GM21390 (cell line): ENCODE measurements at regions not wholly inside any gene's neighbourhood (a gene's known extent, or its start where the extent isn't known, plus 50 kb on each side); places are given as distances from the start of the nearest gene placed in this dataset.

Source experiments
- ATAC-seq: cut with Tn5 transposase; IDR thresholded peaks from one replicate; pipeline ENCODE4 v1.9.1; 2021; ENCODE audit not compliant: unreplicated experiment

DNA sequence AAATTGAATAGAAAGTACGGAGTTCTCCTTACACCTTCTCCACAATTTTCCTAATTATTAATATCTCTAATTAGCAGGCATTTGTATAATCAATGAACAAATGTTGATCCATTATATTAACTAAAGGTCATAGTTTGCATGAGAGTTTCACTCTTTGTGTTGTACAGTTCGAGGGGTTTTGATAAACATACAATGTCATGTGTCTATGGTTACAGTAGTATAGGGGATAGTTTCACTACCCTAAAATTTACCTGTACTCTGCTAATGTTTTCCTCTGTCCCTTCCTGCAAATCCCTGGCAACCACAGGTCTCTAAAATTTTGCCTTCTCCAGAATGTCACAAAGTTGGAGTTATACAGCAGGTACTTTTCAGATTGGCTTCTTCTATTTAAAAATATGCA lies 1199.8 kb upstream of the GJE1 start:
- ATAC-seq, result no peak

DNA sequence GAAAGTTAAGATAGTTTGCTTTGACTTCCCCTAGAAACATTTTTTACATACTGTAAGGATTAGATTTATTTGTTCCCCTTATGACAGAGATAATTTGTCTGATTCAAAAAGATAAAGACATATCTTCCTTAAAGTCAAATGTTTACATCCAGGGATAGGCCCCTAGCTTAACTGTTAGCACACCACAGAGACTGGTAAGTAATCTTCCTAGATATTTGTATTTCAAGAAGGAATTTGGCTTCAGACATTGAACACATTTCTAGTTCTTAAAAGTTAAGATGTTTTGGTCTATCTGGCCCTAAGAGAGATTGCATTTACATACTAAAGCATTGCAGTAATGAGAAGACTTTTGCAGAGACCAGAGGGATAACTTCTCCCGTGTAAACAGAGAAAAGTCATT lies 1201.1 kb upstream of the GJE1 start:
- ATAC-seq, result no peak

DNA sequence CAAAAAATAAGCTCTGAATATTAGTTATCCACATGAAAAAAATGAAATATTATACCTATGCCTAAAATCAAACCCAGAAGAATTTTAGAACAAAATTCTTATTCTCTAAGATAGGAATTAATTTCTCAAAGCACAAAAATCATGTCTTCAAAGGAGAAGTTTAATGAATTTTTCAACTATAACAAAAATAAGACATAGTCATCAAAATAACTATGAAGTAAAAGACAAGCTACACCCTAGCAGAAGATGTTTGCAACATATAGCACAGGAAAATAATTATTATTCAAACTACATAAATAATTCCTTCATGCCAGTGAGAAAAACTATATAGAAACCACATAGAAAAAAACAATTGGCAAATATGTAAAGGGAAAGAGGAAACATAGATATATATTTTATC lies 1203.6 kb upstream of the GJE1 start:
- no peak for ATAC-seq

DNA sequence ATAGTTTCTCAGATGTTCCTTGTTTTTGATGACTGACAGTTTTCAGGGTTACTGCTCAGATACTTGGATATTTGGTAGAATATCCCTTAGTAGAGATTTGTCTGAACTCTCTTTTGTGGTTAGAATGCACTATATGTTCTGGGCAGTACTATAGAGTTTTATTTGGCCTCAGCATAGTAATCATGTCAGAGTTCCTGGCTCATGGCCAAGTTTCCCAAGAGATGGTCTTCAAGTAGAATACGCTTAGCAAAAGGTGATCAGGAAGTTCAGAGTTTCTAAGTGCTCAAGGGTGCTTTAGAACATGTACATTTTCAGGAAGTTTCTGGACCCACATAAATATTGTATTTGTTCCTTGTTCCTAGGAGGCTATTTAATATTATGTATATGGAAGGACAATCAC lies 1209.7 kb upstream of the GJE1 start:
- no peak for ATAC-seq

DNA sequence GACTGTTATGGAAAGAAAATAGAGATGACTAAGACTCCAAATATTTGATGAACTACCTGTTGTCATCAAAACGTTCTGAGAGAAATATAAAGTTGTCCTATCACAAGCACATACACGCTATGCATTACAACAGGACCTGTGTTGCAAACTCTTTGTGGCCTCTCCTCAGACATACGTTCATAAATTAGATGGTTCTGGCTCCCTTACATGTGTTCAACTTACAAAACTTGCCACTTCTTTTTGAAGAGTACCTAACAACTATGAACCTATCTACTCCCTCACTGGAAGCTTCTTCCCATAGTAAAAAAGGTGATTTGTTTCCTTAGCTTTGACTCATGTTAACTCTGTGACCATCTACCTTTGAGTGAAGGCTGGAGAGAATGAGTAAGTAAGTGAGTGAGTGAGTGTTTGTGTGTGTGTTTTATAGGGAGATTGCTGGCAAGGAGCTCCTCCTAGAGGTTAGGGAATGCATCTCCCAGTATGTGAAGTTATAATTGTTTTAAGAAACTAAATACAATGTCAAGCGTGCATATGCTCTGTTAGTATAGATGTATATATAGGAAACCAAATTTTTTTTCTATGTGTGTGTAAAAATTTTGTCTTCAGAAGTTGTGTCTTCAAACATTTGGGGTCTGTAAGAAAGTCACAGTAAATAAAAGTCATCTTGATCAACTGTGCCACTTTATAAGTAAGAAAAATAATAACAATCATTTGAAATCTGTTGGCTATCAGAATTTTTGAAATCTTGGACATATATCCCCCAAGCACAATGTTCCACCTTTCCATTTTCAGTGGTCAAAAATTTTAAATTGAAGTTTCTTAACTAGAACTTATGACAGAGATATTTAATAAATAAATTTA lies 1211.1 kb upstream of the GJE1 start:
- no peak for ATAC-seq

DNA sequence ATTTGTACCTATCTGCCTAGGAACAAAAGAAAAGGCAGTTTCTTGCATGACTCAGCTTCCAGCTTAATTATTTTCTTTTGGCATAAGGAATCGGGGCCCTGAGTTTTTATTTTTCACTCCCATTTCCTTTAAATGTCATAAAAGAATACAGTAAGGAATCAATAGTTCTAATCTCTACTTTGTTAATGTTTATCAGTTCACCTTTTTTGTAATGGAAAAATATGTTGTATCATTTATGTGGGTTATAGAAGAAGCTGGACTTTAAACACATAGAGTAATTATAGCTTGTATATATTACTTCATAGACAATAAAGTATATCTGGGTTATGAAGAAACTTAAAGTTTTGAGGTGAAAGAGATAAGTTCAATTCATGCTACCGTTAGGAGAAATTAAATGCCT lies 1214.8 kb upstream of the GJE1 start:
- ATAC-seq, result no peak

DNA sequence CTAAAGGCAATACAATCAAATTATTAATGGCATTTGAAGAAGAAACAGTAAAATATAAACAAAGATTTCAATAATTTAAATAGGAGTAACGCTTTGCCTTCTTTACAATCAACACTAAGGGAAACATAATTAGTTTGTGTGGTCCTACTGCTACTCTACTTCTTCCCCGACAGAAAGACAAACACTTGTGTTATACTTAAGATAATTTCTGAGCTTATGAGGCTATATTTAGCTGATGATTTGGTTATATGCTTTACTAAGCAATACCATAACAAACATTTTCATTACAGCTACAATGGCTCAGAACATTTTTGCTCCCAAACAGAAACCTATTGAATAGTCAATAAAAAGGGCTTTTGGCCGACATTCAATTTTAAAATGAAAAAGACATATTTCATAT lies 1217.2 kb upstream of the GJE1 start:
- ATAC-seq, result no peak

DNA sequence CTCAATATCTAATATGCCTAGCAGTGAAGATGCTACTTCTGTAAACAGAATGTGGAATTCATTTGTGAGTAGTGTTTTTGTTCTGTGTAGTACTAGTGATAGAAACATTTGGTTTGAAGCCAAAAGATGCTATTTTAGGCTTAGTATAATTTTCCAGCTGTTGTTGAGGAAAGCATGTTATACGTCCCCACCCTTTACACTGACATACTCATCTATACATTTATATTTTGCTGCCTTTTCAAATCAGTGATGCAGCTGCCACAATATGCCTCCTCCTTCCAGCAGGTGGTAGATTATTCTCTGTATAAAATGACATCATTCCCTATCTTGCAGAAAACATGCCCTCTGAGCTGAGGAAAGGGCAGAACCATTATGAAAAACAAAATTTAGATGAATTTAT lies 1217.6 kb upstream of the GJE1 start:
- no peak for ATAC-seq

DNA sequence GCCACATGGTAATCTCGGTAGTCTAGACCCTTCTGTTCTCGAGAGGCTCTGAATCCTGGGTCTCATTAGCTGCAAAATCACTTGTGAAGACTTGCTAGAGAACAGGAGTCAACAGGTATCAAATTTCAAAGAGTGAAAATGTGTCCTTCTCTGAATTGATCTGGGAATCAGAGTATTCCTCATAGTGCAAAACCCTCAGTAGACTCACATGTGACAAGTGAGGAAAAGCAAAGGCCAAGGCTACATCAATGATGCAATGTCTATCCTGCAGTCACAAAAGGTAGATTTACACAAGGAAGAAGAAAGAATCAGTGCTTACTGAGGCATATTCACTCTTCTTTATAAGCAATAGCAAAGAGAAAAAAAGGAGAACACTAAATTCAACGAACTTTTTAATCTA lies 1220.0 kb upstream of the GJE1 start:
- no peak for ATAC-seq

DNA sequence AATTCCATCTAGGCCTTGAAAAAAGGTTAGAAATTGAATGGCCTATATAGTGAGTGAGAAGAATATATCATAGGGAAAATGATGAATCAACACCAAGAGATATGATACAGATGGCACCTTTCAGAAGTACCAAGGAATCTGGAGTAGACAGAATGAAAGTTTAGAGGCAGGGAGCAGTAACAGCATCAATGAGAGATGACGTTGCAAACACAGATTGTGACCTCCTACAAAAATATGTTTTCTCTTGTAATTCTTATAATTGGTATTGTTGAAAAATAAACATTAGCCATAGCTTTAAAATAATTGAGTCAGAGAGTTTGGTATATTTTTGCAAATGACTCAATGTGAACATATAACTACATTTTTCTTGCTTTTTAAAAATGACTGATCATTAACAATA lies 1223.1 kb upstream of the GJE1 start:
- no peak for ATAC-seq

DNA sequence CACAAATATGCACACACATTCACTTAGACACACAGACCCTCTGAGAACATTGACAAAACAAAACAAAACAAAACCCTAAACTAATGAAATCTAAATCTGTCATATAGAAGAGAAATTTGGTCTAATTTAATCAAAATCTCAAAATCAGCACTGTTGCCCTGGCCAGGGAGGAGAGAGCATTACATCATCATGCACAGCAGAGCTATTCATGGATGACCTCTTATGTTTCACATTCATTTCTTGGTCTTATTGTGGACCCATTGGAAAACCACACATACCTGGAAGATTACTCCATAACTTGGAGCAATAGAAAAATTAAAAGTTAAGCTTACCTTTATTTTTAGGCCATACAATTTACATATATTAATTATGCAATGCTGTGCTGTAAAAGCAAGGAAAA lies 1223.6 kb upstream of the GJE1 start:
- ATAC-seq, result no peak

DNA sequence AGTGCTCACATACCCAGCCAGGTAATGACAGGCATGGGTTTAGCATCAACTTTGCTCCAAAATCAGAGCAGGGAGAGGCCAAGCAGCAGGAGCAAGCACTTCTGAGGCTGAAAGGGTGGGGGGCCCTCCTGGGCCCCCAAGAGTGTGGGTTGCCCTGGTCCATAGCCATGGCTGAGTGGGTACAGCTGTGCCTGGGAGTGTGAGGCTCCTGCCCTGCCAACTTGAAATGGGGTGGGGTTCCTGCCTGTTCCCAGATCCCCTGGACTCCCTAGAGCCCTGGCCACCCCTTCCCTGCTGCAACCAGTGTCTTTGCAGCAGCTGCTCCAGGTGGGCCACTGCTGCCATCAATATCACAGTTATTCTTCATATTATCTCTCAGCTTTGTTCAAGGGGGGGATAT lies 1224.2 kb upstream of the GJE1 start:
- ATAC-seq, result no peak

DNA sequence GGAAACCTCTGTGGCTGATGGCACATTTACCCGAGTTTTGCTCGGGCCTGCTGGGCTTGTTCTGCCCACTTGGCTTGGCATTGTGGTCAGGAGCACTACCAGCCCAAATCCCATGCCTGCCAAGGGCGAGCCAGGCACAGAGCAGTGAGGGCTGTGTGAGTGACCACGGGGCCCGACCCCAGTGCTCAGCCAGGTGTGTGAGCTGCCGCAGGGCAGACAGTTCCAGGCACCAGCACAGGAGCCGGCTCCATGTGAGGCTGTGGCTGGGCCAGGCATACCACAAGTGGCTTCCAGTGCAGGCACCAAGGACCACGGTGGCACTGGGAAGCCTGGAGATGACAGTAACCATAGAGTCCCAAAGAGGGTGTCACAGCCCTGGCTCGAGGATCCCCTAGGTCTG lies 1225.5 kb upstream of the GJE1 start:
- no peak for ATAC-seq

DNA sequence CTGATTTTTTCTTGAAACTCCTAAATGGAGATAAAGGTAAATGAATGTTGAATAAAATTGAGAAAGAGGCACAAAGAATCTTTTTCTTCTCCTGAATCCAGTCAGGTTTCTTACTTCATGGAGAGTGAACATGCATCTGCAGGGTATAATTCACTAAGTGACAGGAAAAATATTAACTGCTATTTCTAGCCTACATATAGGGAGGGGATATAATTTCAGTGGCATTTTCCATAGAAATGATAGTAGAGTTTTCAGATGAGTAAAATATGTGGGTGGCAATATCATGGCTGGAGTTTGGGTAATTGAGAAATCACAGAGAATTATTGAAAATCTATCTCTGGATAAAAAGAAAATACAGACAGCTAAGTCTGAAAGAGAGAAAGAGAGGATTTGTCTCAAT lies 1227.0 kb upstream of the GJE1 start:
- no peak for ATAC-seq

DNA sequence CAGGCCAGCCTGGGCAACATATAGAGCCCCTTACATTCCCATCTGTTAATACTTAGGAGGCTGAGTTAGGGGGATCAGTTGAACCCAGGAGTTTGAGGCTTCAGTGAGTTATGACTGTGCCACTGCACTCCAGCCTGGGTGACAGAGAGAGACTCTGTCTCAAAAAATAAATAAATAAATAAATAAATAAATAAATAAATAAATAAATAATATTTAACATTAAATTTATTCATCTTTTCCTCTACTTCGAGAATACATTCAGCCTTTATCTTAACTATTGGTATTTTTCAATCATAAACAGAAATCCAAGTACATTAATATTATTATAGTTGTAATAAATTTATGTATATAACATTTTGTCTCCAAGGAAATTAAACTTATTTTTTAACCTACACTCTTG lies 1227.7 kb upstream of the GJE1 start:
- no peak for ATAC-seq

DNA sequence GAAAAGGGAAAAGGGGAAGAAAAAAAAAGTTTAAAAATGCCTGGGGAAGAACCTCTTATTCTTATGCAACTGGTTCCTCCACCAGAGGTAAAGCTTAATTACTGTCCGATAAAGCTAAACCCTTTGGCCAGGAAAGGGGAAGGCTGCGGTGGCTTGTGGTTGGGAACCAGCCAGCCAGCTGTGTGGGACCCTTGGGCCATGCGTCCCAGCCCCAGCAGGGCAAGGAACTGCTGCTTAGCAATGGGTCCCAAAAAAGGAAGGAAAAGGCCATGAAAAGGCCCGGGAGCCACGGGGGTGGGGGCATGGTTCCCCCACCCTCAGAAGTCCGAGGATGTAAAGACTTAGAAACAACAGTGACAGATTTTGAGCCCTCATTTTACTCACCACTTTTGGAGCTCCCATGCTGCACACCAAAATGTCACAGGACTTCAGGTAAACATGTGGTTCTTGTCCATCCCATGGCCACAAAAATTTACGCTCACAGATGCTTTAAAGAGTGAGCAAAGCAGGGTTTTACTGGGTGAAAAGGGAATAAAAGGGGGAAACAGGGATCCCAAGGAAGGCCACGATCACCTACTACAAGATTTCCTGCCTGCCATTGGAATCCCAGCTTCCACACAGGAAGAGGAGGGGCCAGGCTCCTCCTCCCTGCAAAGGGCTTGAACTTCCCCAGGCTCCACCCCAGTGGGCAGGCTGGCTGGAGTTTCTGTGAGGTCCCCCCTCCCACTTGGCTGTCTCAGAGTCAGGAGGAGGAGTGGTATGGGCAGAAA lies 1234.7 kb upstream of the GJE1 start:
- ATAC-seq, result no peak

DNA sequence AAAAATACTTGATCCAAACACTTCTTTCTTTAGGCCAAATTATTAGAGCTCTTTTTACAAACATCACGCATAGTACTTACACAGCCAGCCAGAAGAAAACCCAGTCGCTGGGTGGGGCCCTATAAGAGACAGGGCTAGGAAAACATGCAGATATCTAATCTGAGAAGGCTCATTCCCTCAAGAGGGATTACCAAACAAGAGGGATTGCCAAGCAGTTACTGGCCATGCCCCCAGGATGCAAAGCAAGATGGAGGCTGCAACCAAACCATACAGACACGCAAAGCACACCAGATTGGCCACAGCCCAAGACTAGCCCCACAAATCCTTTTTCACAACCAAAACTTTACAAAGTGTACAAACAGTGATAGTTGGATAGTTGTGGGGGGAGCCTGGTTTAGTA lies 1235.4 kb upstream of the GJE1 start:
- no peak for ATAC-seq

DNA sequence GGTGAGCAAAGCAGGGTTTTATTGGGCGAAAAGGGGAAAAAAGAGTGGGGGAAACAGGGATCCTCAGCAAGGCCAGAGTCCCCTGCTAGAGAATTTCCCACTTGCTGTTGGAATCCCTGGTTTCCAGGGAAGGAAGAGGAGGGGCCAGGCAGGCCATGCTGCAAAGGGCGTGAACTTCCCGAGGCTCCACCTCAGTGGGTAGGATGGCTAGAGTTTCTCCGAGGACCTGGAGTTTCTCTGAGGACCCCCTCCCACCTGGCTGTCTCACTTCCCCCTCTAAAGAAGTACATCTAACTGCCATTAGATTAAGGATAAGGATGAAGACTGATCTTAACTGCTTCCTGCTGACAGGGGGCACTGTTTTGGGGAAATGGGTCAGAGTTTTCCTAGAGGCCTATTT lies 1239.3 kb upstream of the GJE1 start:
- ATAC-seq, result no peak

DNA sequence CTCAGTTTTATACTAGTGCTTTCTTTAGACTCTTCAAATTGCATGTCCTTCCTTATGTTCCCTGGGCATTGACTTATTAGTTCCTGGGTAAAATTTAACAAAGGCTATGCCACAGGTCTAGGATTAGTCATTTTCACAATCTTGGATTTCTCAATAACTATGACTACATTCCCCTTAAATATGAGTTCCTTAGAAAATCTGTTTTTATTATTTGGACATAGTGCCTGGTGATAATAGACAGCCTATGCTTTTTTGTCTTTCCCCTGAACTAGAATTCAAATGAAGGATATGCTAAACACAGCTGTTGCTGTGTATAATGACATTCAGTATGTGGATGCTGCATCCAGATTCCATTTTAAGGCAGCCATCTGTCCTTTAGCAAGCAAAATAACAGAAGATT lies 1252.8 kb upstream of the GJE1 start:
- no peak for ATAC-seq

DNA sequence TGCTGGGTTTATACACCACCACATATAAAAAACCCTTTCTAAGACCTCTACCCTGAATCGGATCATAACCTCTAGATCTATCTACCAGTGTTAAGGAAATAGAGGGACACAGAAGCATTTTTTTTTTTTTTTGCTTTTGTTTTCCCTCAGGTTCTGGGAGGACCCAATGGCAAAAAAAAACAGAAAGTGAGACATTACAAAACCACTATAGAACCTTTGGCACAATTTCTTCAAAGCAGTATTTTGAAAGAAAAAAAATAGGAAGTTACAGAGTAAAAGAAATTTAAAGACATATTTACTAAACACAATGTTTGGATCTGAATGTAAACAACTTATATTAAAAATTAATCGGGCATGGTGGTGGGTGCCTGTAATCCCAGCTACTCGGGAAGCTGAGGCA lies 1258.7 kb upstream of the GJE1 start:
- no peak for ATAC-seq

DNA sequence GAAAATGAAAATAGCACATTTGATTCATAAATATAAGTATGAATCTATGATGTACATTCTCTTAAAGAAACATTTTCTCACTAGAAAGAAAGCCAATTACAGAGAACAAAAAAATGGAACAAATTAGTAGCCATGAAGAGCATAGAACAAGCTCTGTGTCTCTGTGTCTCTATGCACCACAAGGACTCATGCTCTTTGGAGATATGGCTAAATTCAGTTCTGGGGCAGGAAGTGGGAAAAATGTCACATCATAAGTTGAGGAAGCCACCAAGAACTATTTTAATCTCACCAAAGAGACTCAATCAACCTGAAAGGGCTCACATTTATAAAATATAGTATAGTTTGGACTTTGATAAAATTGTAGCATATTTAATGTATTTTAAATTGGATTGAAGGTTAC lies 1259.8 kb upstream of the GJE1 start:
- ATAC-seq, result no peak

DNA sequence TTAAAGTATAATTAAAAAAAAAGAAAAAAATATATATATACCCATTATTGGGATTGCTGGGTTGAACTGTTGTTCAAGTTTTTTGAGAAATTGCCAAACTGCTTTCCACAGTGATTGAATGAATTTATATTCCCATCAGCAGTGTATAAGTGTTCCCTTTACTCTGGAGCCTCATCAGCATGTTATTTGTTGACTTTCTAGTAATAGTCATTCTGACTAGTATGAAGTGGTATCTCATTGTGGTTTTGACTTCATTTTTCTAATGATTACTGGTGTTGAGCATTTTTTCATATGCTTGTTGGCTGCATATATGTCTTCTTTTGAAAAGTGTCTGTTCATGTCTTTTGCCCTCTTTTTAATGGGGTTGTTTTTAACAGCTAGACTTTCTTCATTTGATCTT lies 1260.8 kb upstream of the GJE1 start:
- ATAC-seq, result no peak

DNA sequence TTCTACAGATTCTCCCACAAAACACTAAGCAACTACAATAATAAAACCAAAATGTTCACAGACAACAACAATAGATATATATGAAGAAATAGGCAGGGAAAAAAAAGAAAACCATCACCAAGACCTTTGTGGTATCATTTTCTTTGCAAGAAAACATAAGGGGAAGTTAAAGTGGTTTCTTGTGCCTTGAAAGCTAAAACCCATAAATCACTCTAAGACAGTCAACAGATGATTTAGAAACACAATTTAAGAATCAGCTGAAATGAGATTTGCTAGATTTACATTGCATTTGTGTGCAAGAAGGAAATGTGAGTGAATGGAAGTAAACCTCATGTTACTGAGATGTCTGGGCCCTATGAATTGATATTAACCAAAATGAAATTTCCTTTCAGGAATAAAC lies 1265.4 kb upstream of the GJE1 start:
- no peak for ATAC-seq
